OCI-LY3 (cell line): ENCODE measurements at regions not wholly inside any gene's neighbourhood (a gene's known extent, or its start where the extent isn't known, plus 50 kb on each side); places are given as distances from the start of the nearest gene placed in this dataset.
A peak's percentile ranks its signal among the peaks of the same experiment; 100 is the strongest.

Source experiments
- H2AFZ ChIP-seq: fragments of 200-600, 300-600 bp; shearing (Covaris generic); 2 replicates; pipeline ENCODE4 v1.6.0; 2014; ENCODE audit warnings: antibody characterized with exemption, low read depth, low read length
- H3K27ac ChIP-seq: fragments of 200-600, 300-600 bp; sonication (generic); 2 replicates; pipeline ENCODE4 v1.5.1; 2014; ENCODE audit warnings: mild to moderate bottlenecking, low read length, moderate library complexity, mixed read lengths
- H3K27me3 ChIP-seq: fragments of 200-600, 300-600 bp; sonication (generic); 2 replicates; pipeline ENCODE4 v1.6.1; 2014; ENCODE audit warnings: low read depth, low read length, mixed read lengths
- H3K36me3 ChIP-seq: fragments of 200-600, 300-600 bp; sonication (generic); replicated peaks from 2 replicates; pipeline ENCODE3; 2014; ENCODE audit warnings: low read depth, low read length, mixed read lengths
- H3K4me1 ChIP-seq: fragments of 300-600, 200-600 bp; sonication (generic); 2 replicates; pipeline ENCODE4 v1.6.1; 2014; ENCODE audit warnings: low read length, mixed read lengths
- H3K4me2 ChIP-seq: fragments of 200-600, 300-600 bp; sonication (generic); 2 replicates; pipeline ENCODE4 v1.6.1; 2014; ENCODE audit warnings: low read length, mixed read lengths
- H3K4me3 ChIP-seq: fragments of 300-600, 200-600 bp; sonication (generic); 2 replicates; pipeline ENCODE4 v1.5.1; 2014; ENCODE audit warnings: antibody characterized with exemption, mild to moderate bottlenecking, low read length, moderate library complexity
- H3K79me2 ChIP-seq: fragments of 300-600, 200-600 bp; shearing (Covaris generic); 2 replicates; pipeline ENCODE4 v1.6.1; 2014; ENCODE audit warnings: mild to moderate bottlenecking, low read length, mixed read lengths
- H3K9ac ChIP-seq: fragments of 300-600, 200-600 bp; shearing (Covaris generic); 2 replicates; pipeline ENCODE4 v1.6.0; 2014; ENCODE audit warnings: mild to moderate bottlenecking, low read length, moderate library complexity
- H3K9me3 ChIP-seq: fragments of 200-600, 300-600 bp; shearing (Covaris generic); 2 replicates; pipeline ENCODE4 v1.6.1; 2014; ENCODE audit warnings: low read length, mixed read lengths; ENCODE audit not compliant: insufficient read depth
- H4K20me1 ChIP-seq: fragments of 200-600, 300-600 bp; sonication (generic); 2 replicates; pipeline ENCODE4 v1.6.1; 2016; ENCODE audit warnings: low read length, mixed read lengths; ENCODE audit not compliant: insufficient read depth
- EZH2phosphoT487 ChIP-seq: fragments of 200-600 bp; shearing (Covaris generic); IDR thresholded peaks from 2 replicates; pipeline ENCODE4 v1.6.1; 2018; ENCODE audit warnings: antibody characterized with exemption, mixed run types, low read depth
- TF ChIP-seq, protein P1 (sequence below): fragments of 200-600, 300-600 bp; sonication (generic); IDR thresholded peaks from 2 replicates; pipeline ENCODE4 v1.5.1; 2014; ENCODE audit warnings: antibody characterized with exemption, low read length, low read depth

- Histone ChIP-seq H3K36me3 (no peaks in the 10 kb centered on the region), H3K4me3 (no peak overlapping the region), H3K27ac (no peak overlapping the region), H3K4me1 (no peaks in the 10 kb centered on the region), H3K79me2 (no peaks in the 10 kb centered on the region), H3K4me2 (no peak overlapping the region), H4K20me1 (no peaks in the 10 kb centered on the region), H2AFZ (no peak overlapping the region), H3K27me3 (no peaks in the 10 kb centered on the region), H3K9me3 (no peaks in the 10 kb centered on the region), H3K9ac (no peak overlapping the region)
- TF ChIP-seq, protein P1, sequence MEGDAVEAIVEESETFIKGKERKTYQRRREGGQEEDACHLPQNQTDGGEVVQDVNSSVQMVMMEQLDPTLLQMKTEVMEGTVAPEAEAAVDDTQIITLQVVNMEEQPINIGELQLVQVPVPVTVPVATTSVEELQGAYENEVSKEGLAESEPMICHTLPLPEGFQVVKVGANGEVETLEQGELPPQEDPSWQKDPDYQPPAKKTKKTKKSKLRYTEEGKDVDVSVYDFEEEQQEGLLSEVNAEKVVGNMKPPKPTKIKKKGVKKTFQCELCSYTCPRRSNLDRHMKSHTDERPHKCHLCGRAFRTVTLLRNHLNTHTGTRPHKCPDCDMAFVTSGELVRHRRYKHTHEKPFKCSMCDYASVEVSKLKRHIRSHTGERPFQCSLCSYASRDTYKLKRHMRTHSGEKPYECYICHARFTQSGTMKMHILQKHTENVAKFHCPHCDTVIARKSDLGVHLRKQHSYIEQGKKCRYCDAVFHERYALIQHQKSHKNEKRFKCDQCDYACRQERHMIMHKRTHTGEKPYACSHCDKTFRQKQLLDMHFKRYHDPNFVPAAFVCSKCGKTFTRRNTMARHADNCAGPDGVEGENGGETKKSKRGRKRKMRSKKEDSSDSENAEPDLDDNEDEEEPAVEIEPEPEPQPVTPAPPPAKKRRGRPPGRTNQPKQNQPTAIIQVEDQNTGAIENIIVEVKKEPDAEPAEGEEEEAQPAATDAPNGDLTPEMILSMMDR: no peak
- TF ChIP-seq EZH2phosphoT487: no peak
Observed at GRCh38 chr21:39046236-39046916, 136.9 kb downstream of the PSMG1 start.

DNA sequence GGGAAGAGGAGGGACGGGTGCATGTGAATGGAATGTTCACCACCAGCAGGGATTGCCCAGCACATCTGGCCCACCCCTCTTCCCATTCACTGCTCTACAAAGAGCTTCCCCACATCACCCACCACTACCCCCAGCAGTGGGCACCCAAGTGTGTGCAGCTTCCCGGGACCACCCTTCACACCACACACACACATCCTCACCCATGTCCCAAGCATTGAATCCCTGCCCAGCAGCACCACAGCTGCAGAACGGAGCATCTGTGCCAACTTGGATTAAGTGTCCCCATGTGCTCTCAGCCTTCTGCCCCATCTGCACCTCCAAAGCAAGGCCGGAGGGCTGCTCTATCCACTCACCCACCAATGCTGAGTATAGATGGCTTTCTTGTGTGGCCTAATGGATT lies 141.4 kb downstream of the PSMG1 start:
- Histone ChIP-seq H3K79me2 (no peaks in the 10 kb centered on the region), H3K4me2 (no peak overlapping the region), H3K27me3 (no peaks in the 10 kb centered on the region; the same call in 1 of the 2 replicates), H3K9me3 (no peaks in the 10 kb centered on the region), H4K20me1 (no peaks in the 10 kb centered on the region), H3K27ac (no peak overlapping the region), H3K9ac (no peak overlapping the region), H2AFZ (no peak overlapping the region), H3K4me1 (no peaks in the 10 kb centered on the region), H3K4me3 (no peak overlapping the region), H3K36me3 (no peaks in the 10 kb centered on the region)
- TF ChIP-seq, protein P1: no peak
- TF ChIP-seq EZH2phosphoT487: no peak

- no peaks in the 10 kb centered on the region for H4K20me1 ChIP-seq
- H3K9me3 ChIP-seq: no peaks in the 10 kb centered on the region
- no peaks in the 10 kb centered on the region; the same call in 1 of the 2 replicates for H3K27me3 ChIP-seq
- H3K9ac ChIP-seq: no peak overlapping the region
- H3K4me1 ChIP-seq: no peaks in the 10 kb centered on the region
- H3K4me3 ChIP-seq: no peak overlapping the region
- H3K27ac ChIP-seq: no peak overlapping the region
- H3K79me2 ChIP-seq: no peaks in the 10 kb centered on the region
- TF ChIP-seq, protein P1: no peak
- TF ChIP-seq EZH2phosphoT487: no peak
- H2AFZ ChIP-seq: no peak overlapping the region
- H3K4me2 ChIP-seq: no peak overlapping the region
- H3K36me3 ChIP-seq: no peaks in the 10 kb centered on the region
Observed at GRCh38 chr21:39040494-39041110, 142.6 kb downstream of the PSMG1 start.

DNA sequence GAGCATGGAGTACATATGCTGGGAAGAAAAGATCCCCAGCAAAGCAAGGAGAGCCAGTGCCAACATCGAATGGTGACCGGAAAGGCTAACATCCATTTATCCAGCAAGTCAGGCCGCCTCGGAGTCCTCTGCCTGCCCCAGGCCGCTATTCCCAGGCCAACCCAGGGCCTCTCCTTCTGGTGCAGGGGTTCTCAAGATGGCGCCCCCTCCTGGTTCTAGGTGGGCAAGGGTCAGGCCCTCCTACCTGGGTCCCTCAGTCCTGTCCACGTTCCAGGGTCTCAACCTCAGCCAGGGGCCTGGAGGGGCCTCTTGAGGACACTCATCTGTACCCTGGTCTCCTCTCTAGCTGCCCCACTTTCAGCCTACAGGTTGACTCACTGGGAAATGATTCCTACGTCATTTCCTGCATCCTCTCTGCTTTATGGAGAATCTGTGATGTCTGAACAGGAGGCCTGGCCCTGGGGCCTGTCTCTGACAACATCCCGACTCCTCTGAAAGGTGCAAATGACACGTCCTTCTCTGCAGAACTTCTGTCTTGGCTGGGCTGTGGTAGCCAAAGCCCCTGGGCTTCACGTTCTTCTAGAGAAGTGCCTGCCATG lies 145.3 kb downstream of the PSMG1 start:
- Histone ChIP-seq H4K20me1 (no peaks in the 10 kb centered on the region), H3K79me2 (no peaks in the 10 kb centered on the region), H3K27me3 (no peaks in the 10 kb centered on the region; the same call in none of the 2 replicates), H3K9me3 (no peaks in the 10 kb centered on the region), H3K36me3 (no peaks in the 10 kb centered on the region), H3K9ac (no peak overlapping the region), H2AFZ (no peak overlapping the region), H3K27ac (no peak overlapping the region), H3K4me2 (no peak overlapping the region), H3K4me1 (no peaks in the 10 kb centered on the region), H3K4me3 (no peak overlapping the region)
- no peak for TF ChIP-seq EZH2phosphoT487
- TF ChIP-seq, protein P1: 0 out of 2 replicates have a peak, but pooled peaks have one; percentile 8
